ES-I3 (cell line): ENCODE measurements at regions not wholly inside any gene's neighbourhood (a gene's known extent, or its start where the extent isn't known, plus 50 kb on each side); places are given as distances from the start of the nearest gene placed in this dataset.

Experiments
- H3K36me3 ChIP-seq: 2 replicates; pipeline ENCODE4 v1.6.1; 2013; ENCODE audit warnings: mild to moderate bottlenecking, low read length, control low read depth, moderate library complexity; ENCODE audit not compliant: insufficient read depth
- H3K4me1 ChIP-seq: 2 replicates; pipeline ENCODE4 v1.6.1; 2013; ENCODE audit warnings: mild to moderate bottlenecking, control low read depth, low read length; ENCODE audit not compliant: insufficient read depth
- H3K9ac ChIP-seq: 2 replicates; pipeline ENCODE4 v1.6.1; 2013; ENCODE audit warnings: low read depth, mild to moderate bottlenecking, low read length, moderate library complexity
- H3K9me3 ChIP-seq: 2 replicates; pipeline ENCODE4 v1.6.1; 2013; ENCODE audit warnings: mild to moderate bottlenecking, low read length, moderate library complexity; ENCODE audit not compliant: control insufficient read depth, insufficient read depth

GRCh38 chr3:7793786-7794185, 707.8 kb upstream of the LMCD1 start:
- Histone ChIP-seq H3K9me3 (peaks cover 2% of the 10 kb centered on the region; the same call in 1 of the 2 replicates), H3K9ac (no peak overlapping the region), H3K4me1 (peaks cover 8% of the 10 kb centered on the region; the same call in 1 of the 2 replicates), H3K36me3 (no peaks in the 10 kb centered on the region; the same call in 1 of the 2 replicates)

GRCh38 chr3:7798276-7798675, 703.3 kb upstream of the LMCD1 start:
- Histone ChIP-seq H3K4me1 (peaks cover 12% of the 10 kb centered on the region; the same call in 1 of the 2 replicates), H3K36me3 (no peaks in the 10 kb centered on the region), H3K9me3 (no peaks in the 10 kb centered on the region), H3K9ac (no peak overlapping the region)

- H3K4me1 ChIP-seq: peaks cover 12% of the 10 kb centered on the region; the same call in 1 of the 2 replicates
- no peaks in the 10 kb centered on the region for H3K9me3 ChIP-seq
- H3K9ac ChIP-seq: no peak overlapping the region
- no peaks in the 10 kb centered on the region for H3K36me3 ChIP-seq
Observed at GRCh38 chr3:7800006-7800780, 701.4 kb upstream of the LMCD1 start.

- H3K36me3 ChIP-seq: no peaks in the 10 kb centered on the region
- no peaks in the 10 kb centered on the region for H3K9me3 ChIP-seq
- H3K9ac ChIP-seq: no peak overlapping the region
- H3K4me1 ChIP-seq: 0 out of 2 replicates have a peak, but pooled peaks cover 6% of the 10 kb centered on the region
Observed at GRCh38 chr3:7812490-7812889, 689.1 kb upstream of the LMCD1 start.

- Histone ChIP-seq H3K4me1 (0 out of 2 replicates have a peak, but pooled peaks cover 6% of the 10 kb centered on the region), H3K36me3 (no peaks in the 10 kb centered on the region), H3K9me3 (no peaks in the 10 kb centered on the region), H3K9ac (no peak overlapping the region)
Observed at GRCh38 chr3:7813365-7813764, 688.3 kb upstream of the LMCD1 start.

GRCh38 chr3:7817239-7817638, 684.4 kb upstream of the LMCD1 start:
- peaks cover 1% of the 10 kb centered on the region for H3K9me3 ChIP-seq
- 0 out of 2 replicates have a peak, but pooled peaks cover 6% of the 10 kb centered on the region for H3K4me1 ChIP-seq
- H3K9ac ChIP-seq: no peak overlapping the region
- H3K36me3 ChIP-seq: no peaks in the 10 kb centered on the region

GRCh38 chr3:7820969-7821368, 680.7 kb upstream of the LMCD1 start:
- Histone ChIP-seq H3K36me3 (no peaks in the 10 kb centered on the region), H3K4me1 (no peaks in the 10 kb centered on the region), H3K9ac (no peak overlapping the region), H3K9me3 (peaks cover 7% of the 10 kb centered on the region)

GRCh38 chr3:7821858-7822257, 679.8 kb upstream of the LMCD1 start:
- H3K36me3 ChIP-seq: no peaks in the 10 kb centered on the region
- no peak overlapping the region for H3K9ac ChIP-seq
- H3K4me1 ChIP-seq: no peaks in the 10 kb centered on the region
- peaks cover 7% of the 10 kb centered on the region for H3K9me3 ChIP-seq

GRCh38 chr3:7841451-7841850, 660.2 kb upstream of the LMCD1 start:
- Histone ChIP-seq H3K9ac (no peak overlapping the region), H3K9me3 (no peaks in the 10 kb centered on the region), H3K36me3 (no peaks in the 10 kb centered on the region), H3K4me1 (no peaks in the 10 kb centered on the region; the same call in 1 of the 2 replicates)

- no peak overlapping the region for H3K9ac ChIP-seq
- H3K36me3 ChIP-seq: no peaks in the 10 kb centered on the region
- peaks cover 3% of the 10 kb centered on the region; the same call in 1 of the 2 replicates for H3K4me1 ChIP-seq
- no peaks in the 10 kb centered on the region for H3K9me3 ChIP-seq
Observed at GRCh38 chr3:7843441-7843840, 658.2 kb upstream of the LMCD1 start.

GRCh38 chr3:7847021-7847420, 654.6 kb upstream of the LMCD1 start:
- H3K9ac ChIP-seq: no peak overlapping the region
- peaks cover 3% of the 10 kb centered on the region; the same call in 1 of the 2 replicates for H3K4me1 ChIP-seq
- no peaks in the 10 kb centered on the region for H3K9me3 ChIP-seq
- no peaks in the 10 kb centered on the region for H3K36me3 ChIP-seq

GRCh38 chr3:7847521-7847920, 654.1 kb upstream of the LMCD1 start:
- no peak overlapping the region for H3K9ac ChIP-seq
- H3K4me1 ChIP-seq: peaks cover 3% of the 10 kb centered on the region; the same call in 1 of the 2 replicates
- H3K36me3 ChIP-seq: no peaks in the 10 kb centered on the region
- H3K9me3 ChIP-seq: no peaks in the 10 kb centered on the region

GRCh38 chr3:7854266-7854665, 647.4 kb upstream of the LMCD1 start:
- Histone ChIP-seq H3K36me3 (no peaks in the 10 kb centered on the region), H3K9ac (no peak overlapping the region), H3K9me3 (no peaks in the 10 kb centered on the region), H3K4me1 (0 out of 2 replicates have a peak, but pooled peaks cover 2% of the 10 kb centered on the region)

- H3K9ac ChIP-seq: no peak overlapping the region
- H3K4me1 ChIP-seq: 0 out of 2 replicates have a peak, but pooled peaks cover 2% of the 10 kb centered on the region
- H3K36me3 ChIP-seq: no peaks in the 10 kb centered on the region
- H3K9me3 ChIP-seq: no peaks in the 10 kb centered on the region
Observed at GRCh38 chr3:7854721-7855120, 646.9 kb upstream of the LMCD1 start.

GRCh38 chr3:7865611-7866010, 636.0 kb upstream of the LMCD1 start:
- no peaks in the 10 kb centered on the region for H3K36me3 ChIP-seq
- no peaks in the 10 kb centered on the region for H3K4me1 ChIP-seq
- no peak overlapping the region for H3K9ac ChIP-seq
- H3K9me3 ChIP-seq: 0 out of 2 replicates have a peak, but pooled peaks cover 3% of the 10 kb centered on the region
